ENCODE measurements at regions not wholly inside any gene's neighbourhood (a gene's known extent, or its start where the extent isn't known, plus 50 kb on each side); places are given as distances from the start of the nearest gene placed in this dataset.

DNA sequence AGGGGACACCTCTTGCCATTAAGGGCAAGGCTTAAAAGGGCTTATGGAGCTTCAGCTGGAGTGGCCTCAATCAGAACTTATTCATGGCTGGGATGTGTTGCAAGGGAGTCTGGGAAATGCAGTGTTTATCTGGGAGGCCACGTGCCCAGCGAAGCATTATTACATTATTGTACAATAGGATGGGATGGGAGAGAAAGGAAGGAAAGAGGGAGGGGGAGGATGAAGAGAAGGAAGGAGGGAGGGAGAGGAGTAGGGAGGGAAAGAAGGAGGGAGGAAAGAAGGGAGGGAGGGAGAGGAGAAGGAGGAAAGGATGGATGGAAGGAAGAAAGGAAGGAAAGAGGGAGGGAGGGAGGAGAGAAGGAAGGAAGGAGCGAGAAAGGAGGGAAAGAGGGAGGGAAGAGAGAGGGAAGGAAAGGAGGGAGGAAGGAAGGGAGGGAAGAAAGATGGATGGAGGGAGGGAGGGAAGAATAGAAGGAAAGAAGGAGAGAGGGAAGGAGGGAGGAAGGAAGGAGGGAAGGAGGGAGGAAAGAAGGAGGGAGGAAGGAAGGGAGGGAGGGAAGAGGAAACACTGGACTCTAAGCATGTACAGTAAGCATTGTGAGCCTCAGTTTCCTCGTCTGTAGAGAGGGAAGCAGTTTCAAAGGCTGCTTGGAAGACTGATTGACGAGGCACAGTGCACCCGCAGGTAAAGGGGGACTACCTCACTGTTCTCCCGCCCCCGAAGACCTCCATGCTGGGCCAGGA is 62.2 kb downstream of the MYEOV start:
- TF ChIP-seq, protein P1, sequence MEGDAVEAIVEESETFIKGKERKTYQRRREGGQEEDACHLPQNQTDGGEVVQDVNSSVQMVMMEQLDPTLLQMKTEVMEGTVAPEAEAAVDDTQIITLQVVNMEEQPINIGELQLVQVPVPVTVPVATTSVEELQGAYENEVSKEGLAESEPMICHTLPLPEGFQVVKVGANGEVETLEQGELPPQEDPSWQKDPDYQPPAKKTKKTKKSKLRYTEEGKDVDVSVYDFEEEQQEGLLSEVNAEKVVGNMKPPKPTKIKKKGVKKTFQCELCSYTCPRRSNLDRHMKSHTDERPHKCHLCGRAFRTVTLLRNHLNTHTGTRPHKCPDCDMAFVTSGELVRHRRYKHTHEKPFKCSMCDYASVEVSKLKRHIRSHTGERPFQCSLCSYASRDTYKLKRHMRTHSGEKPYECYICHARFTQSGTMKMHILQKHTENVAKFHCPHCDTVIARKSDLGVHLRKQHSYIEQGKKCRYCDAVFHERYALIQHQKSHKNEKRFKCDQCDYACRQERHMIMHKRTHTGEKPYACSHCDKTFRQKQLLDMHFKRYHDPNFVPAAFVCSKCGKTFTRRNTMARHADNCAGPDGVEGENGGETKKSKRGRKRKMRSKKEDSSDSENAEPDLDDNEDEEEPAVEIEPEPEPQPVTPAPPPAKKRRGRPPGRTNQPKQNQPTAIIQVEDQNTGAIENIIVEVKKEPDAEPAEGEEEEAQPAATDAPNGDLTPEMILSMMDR (conservative IDR thresholded peaks at IDR 0.05; ENCODE audit: low read depth, low read length) = no peak
- TF ChIP-seq EZH2 (IDR thresholded peaks at IDR 0.05; ENCODE audit: borderline replicate concordance, low read depth, low read length, poor library complexity, severe bottlenecking) = no peak
